Activated T-helper 1 cell treated with anti-CD3 and anti-CD28 coated beads, Interleukin-12 subunit alpha, Interleukin-12 subunit beta, Interleukin-2, Interleukin-4 antibody, amounts not matched to agents 30 ng/mL and 10 ng/mL and 1 ng/mL, durations not matched to agents 14 hours and 24 hours and 36 hours (primary cell): ENCODE measurements at regions not wholly inside any gene's neighbourhood (a gene's known extent, or its start where the extent isn't known, plus 50 kb on each side); places are given as distances from the start of the nearest gene placed in this dataset.
"Not testable (repeated sequence)": the region's sequence is repeated elsewhere in the genome, so short reads cannot be mapped to it uniquely, and the experiment has no call there.

Experiments
- DNase-seq: peaks from one replicate; pipeline ENCODE4 v3.0.0; 2021; ENCODE audit warnings: low spot score
- H3K27ac Mint-ChIP-seq: one replicate; pipeline ENCODE4 v1.8.0; 2021; ENCODE audit warnings: mild to moderate bottlenecking, mixed read lengths
- H3K27me3 Mint-ChIP-seq: one replicate; pipeline ENCODE4 v1.8.0; 2022; ENCODE audit warnings: mild to moderate bottlenecking, moderate library complexity, mixed read lengths; ENCODE audit not compliant: insufficient read depth
- H3K36me3 Mint-ChIP-seq: one replicate; pipeline ENCODE4 v1.8.0; 2021; ENCODE audit warnings: low read depth, mixed read lengths
- H3K4me1 Mint-ChIP-seq: one replicate; pipeline ENCODE4 v1.8.0; 2021; ENCODE audit warnings: low read depth, mixed read lengths
- H3K4me3 Mint-ChIP-seq: one replicate; pipeline ENCODE4 v1.8.0; 2021; ENCODE audit warnings: mild to moderate bottlenecking, moderate library complexity, mixed read lengths
- H3K9me3 Mint-ChIP-seq: one replicate; pipeline ENCODE4 v1.8.0; 2021; ENCODE audit warnings: mixed read lengths
- intact Hi-C: fragments of 100-400 bp; cut with micrococcal nuclease; formaldehyde crosslinking; loops from one replicate; pipeline ENCODE4 v1.15.1; 2024

GRCh38 chr5:37929791-37930190 lies 90.0 kb upstream of the GDNF start:
- intact Hi-C loops: no loop called here
- DNase-seq: no peak

DNA sequence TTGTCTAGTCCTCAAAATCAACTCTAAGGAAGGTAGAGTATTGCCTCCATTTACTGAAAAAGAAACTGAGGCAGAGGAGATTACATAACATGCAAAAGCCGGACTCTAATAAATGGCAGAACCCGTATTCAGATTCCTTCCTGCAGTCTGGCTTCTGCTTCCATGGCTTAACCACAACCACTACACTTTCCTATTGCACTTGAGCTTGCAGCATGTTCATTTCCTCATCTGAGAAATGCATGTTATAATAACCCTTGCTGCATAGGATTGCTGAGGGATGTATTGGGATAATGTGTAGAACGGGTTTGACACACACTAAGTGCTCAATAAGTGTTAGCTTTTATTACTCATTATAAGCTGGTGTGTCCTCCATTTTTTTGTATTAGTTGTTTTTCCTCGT lies 87.9 kb upstream of the GDNF start:
- H3K4me1 Mint-ChIP-seq, H3K9me3 Mint-ChIP-seq, H3K36me3 Mint-ChIP-seq, H3K27me3 Mint-ChIP-seq, H3K4me3 Mint-ChIP-seq, H3K27ac Mint-ChIP-seq, DNase-seq, intact Hi-C loops: not testable (repeated sequence)

More at GRCh38 chr5:37929791-37930190, 90.0 kb upstream of the GDNF start:
- H3K4me3 Mint-ChIP-seq: no peak overlapping the region
- no peak overlapping the region for H3K27ac Mint-ChIP-seq
- H3K9me3 Mint-ChIP-seq: no peaks in the 10 kb centered on the region
- H3K27me3 Mint-ChIP-seq: no peaks in the 10 kb centered on the region
- H3K4me1 Mint-ChIP-seq: no peaks in the 10 kb centered on the region
- H3K36me3 Mint-ChIP-seq: no peaks in the 10 kb centered on the region

GRCh38 chr5:37926732-37927131 lies 86.9 kb upstream of the GDNF start:
- DNase-seq: no peak
- H3K4me3 Mint-ChIP-seq: no peak overlapping the region
- no peaks in the 10 kb centered on the region for H3K9me3 Mint-ChIP-seq
- intact Hi-C loops: no loop called here
- no peaks in the 10 kb centered on the region for H3K36me3 Mint-ChIP-seq
- peaks cover 2% of the 10 kb centered on the region for H3K27me3 Mint-ChIP-seq
- no peaks in the 10 kb centered on the region for H3K4me1 Mint-ChIP-seq
- no peak overlapping the region for H3K27ac Mint-ChIP-seq

- H3K4me1 Mint-ChIP-seq: no peaks in the 10 kb centered on the region
- peaks cover 2% of the 10 kb centered on the region for H3K27me3 Mint-ChIP-seq
- H3K9me3 Mint-ChIP-seq: no peaks in the 10 kb centered on the region
- intact Hi-C loops: no loop called here
- H3K36me3 Mint-ChIP-seq: no peaks in the 10 kb centered on the region
- no peak overlapping the region for H3K4me3 Mint-ChIP-seq
- H3K27ac Mint-ChIP-seq: no peak overlapping the region
- no peak for DNase-seq
These were observed 81.6 kb upstream of the GDNF start for GRCh38 chr5:37921452-37921851.

GRCh38 chr5:37918424-37918823 lies 78.6 kb upstream of the GDNF start:
- DNase-seq: no peak
- Mint-ChIP-seq H3K4me3 (no peak overlapping the region), H3K27me3 (peaks cover 2% of the 10 kb centered on the region), H3K9me3 (no peaks in the 10 kb centered on the region), H3K4me1 (no peaks in the 10 kb centered on the region), H3K27ac (no peak overlapping the region), H3K36me3 (no peaks in the 10 kb centered on the region)
- intact Hi-C loops: no loop called here

DNA sequence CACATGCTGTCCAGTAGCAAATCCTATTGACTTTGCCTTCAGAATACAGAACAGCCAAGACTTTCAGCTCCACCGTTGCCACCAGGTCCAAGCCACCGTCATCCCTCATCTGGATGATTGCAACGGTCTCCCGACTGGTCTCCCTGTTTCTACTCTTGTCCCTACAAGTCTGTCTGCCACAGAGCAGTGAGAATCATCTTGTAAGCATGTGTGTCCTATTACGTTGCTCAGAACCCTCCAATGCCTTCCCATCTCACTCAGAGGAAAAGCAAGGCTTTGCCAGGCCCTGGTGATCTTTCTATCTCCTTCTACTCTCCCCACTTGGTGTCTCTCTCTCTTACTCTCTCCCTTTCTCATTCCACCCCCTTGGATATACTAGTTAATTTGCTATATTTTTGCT lies 76.7 kb upstream of the GDNF start:
- Mint-ChIP-seq H3K4me3 (no peak overlapping the region), H3K9me3 (no peaks in the 10 kb centered on the region), H3K27ac (no peak overlapping the region), H3K27me3 (no peaks in the 10 kb centered on the region), H3K4me1 (no peaks in the 10 kb centered on the region), H3K36me3 (no peaks in the 10 kb centered on the region)
- intact Hi-C loops: no loop called here
- no peak for DNase-seq

GRCh38 chr5:37915097-37915736 lies 75.4 kb upstream of the GDNF start:
- no peak for DNase-seq
- Mint-ChIP-seq H3K9me3 (no peaks in the 10 kb centered on the region), H3K36me3 (no peaks in the 10 kb centered on the region), H3K4me1 (no peaks in the 10 kb centered on the region), H3K4me3 (no peak overlapping the region), H3K27ac (no peak overlapping the region), H3K27me3 (peaks cover 8% of the 10 kb centered on the region)
- intact Hi-C loops: no loop called here

DNA sequence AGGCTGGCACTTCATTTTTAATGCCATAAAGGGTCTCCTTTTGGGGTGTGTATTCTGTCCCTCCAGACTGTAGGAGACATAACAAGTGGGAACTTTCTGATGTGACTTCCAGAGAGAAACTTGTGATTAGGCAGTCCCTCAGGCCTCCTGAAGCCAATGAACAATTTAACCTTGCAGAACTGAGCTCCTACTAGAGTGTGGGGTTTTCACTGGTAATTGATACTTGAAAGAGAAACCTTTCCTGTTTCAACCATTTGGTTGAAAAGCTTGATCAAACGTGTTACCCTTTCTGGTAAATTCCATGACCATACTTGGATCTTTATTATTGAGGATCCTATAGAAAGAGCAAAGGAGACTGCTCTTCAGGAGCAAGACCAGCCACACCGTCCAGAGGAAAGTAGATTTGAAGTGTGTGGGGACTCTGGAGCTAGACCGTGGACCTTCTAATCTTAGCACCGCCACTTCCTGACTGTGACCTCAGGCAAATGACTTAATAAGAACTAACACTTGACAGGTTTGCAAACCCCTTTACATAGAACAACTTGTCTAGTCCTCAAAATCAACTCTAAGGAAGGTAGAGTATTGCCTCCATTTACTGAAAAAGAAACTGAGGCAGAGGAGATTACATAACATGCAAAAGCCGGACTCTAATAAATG lies 69.9 kb upstream of the GDNF start:
- DNase-seq, intact Hi-C loops, H3K36me3 Mint-ChIP-seq, H3K9me3 Mint-ChIP-seq, H3K27ac Mint-ChIP-seq, H3K4me1 Mint-ChIP-seq, H3K4me3 Mint-ChIP-seq: not testable (repeated sequence)
- H3K27me3 Mint-ChIP-seq: peaks cover 10% of the 10 kb centered on the region

- Mint-ChIP-seq H3K27me3 (peaks cover 12% of the 10 kb centered on the region), H3K27ac (no peak overlapping the region), H3K9me3 (peaks cover 6% of the 10 kb centered on the region), H3K4me1 (no peaks in the 10 kb centered on the region), H3K36me3 (no peaks in the 10 kb centered on the region), H3K4me3 (no peak overlapping the region)
- intact Hi-C loops: no loop called here
- DNase-seq: no peak
These were observed 66.6 kb upstream of the GDNF start for GRCh38 chr5:37906416-37906815.

DNA sequence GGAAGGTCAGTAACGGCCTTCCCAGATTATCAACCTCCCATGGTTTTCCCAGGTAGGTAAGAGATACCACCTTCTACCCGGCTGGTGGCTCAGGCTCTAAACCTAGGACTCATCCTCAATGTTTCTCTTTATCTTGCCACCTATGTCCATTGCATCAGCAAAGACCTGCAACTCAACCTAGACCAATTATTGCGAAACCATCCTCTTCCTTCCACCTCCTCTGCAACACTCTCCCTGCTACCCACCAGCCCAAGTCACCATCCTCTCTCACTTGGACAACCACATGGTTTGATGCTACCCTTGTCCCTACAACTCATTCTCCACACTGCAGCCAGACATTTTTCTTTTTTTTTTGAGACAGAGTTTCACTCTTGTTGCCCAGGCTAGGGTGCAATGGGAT lies 65.4 kb upstream of the GDNF start:
- Mint-ChIP-seq H3K27ac (no peak overlapping the region), H3K27me3 (peaks cover 4% of the 10 kb centered on the region), H3K36me3 (no peaks in the 10 kb centered on the region), H3K4me3 (no peak overlapping the region), H3K4me1 (no peaks in the 10 kb centered on the region), H3K9me3 (peaks cover 6% of the 10 kb centered on the region)
- DNase-seq: no peak
- intact Hi-C loops: no loop called here

DNA sequence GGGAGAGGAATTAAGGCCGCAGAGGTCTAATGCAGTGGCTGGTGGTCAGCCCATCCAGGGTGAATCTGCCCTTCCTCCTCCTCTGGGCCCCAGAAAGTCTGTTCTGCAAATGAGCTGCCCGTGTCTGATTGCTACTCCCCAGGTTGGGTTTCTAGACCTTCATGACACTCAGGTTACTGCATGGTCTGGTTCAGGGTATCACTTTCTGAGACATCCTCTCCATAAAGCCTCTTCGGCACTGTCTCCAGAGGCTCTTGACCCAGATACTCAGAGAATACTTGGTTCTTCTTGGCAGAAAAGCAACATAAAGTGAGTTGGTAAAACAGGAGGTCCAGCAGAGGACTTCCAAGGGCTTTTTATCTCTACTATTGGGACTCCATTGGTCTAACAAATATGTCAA lies 62.5 kb upstream of the GDNF start:
- H3K27ac Mint-ChIP-seq: no peak overlapping the region
- intact Hi-C loops: no loop called here
- peaks cover 6% of the 10 kb centered on the region for H3K9me3 Mint-ChIP-seq
- DNase-seq: no peak
- no peak overlapping the region for H3K4me3 Mint-ChIP-seq
- H3K27me3 Mint-ChIP-seq: peaks cover 4% of the 10 kb centered on the region
- H3K36me3 Mint-ChIP-seq: no peaks in the 10 kb centered on the region
- no peaks in the 10 kb centered on the region for H3K4me1 Mint-ChIP-seq

DNA sequence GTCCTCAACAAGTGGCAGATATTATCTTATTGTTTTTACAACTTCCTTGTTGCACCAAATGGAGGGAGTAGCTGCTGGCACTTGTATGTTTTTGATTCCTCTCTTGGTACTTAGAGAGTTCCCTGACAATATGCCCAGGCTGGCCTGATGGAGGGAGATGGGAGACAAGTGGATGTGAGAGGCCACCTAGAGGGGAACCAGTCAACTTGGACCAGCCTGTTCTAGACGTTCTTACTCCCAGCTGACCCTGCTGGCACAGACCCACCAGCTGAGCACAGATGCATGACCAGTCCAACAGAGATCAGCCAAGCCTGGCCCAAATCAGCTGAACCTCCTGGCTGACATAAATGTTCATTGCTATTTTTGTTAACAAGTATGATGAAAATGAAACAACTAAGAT lies 60.9 kb upstream of the GDNF start:
- H3K27me3 Mint-ChIP-seq: peaks cover 4% of the 10 kb centered on the region
- no peak overlapping the region for H3K4me3 Mint-ChIP-seq

GRCh38 chr5:37899037-37899436 lies 59.2 kb upstream of the GDNF start:
- H3K4me1 Mint-ChIP-seq: no peaks in the 10 kb centered on the region
- H3K9me3 Mint-ChIP-seq: no peaks in the 10 kb centered on the region
- DNase-seq: no peak
- no peaks in the 10 kb centered on the region for H3K36me3 Mint-ChIP-seq
- intact Hi-C loops: no loop called here
- H3K27ac Mint-ChIP-seq: no peak overlapping the region
- H3K27me3 Mint-ChIP-seq: peaks cover 4% of the 10 kb centered on the region
- no peak overlapping the region for H3K4me3 Mint-ChIP-seq

More for the DNA sequence above, 60.9 kb upstream of the GDNF start:
- Mint-ChIP-seq H3K9me3 (peaks cover 3% of the 10 kb centered on the region), H3K27ac (no peak overlapping the region), H3K4me1 (no peaks in the 10 kb centered on the region), H3K36me3 (no peaks in the 10 kb centered on the region)
- intact Hi-C loops: no loop called here
- no peak for DNase-seq

DNA sequence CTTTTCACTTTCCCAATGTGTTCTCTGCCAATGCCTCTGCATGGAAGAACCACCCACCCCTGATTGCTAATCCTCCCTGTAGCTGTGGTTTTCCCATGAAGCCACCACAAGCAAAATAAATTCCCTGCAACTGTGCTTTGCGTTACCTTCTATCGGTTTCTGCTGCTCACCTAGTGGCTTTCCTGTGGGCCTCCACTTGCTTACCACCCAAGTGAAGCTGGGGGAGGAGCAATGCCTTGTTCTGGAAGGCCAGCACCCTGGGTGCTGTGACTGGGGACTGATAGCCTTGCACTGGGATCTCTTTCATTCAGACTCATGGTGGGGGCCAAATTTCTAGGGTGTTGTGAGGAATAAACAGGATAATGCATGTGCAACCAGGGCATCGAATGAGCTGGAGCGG lies 56.3 kb upstream of the GDNF start:
- H3K27ac Mint-ChIP-seq: no peak overlapping the region
- peaks cover 3% of the 10 kb centered on the region for H3K27me3 Mint-ChIP-seq
- H3K4me3 Mint-ChIP-seq: no peak overlapping the region
- no peak for DNase-seq
- no peaks in the 10 kb centered on the region for H3K4me1 Mint-ChIP-seq
- no peaks in the 10 kb centered on the region for H3K9me3 Mint-ChIP-seq
- no peaks in the 10 kb centered on the region for H3K36me3 Mint-ChIP-seq
- intact Hi-C loops: no loop called here
